HG03064 (cell line): ENCODE measurements at regions not wholly inside any gene's neighbourhood (a gene's known extent, or its start where the extent isn't known, plus 50 kb on each side); places are given as distances from the start of the nearest gene placed in this dataset.

Source experiments
- ATAC-seq: cut with Tn5 transposase; IDR thresholded peaks from one replicate; pipeline ENCODE4 v1.9.1; 2021; ENCODE audit warnings: low read depth; ENCODE audit not compliant: unreplicated experiment

GRCh38 chr2:8522687-8523086, 159.2 kb upstream of the ID2 start:
- no peak for ATAC-seq

DNA sequence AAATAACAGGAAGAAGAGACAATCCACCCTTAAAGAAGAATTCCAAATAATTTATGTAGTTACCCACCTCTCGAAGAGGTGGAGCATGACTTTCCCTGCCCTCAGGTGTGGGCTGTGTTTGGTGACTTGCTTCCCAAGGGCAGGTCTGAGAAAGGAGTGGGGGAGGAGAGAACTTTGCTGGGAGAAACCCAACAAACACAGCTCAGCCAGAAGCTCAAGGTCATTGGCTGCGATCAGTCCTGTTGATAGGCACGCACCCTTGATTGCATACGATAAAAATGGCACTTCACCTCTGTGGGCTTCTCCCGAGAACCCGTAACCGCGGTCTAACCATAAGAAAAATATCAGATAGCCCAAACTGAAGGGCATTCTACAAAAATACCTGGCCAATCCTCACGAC, 157.5 kb upstream of the ID2 start:
- ATAC-seq: no peak

DNA sequence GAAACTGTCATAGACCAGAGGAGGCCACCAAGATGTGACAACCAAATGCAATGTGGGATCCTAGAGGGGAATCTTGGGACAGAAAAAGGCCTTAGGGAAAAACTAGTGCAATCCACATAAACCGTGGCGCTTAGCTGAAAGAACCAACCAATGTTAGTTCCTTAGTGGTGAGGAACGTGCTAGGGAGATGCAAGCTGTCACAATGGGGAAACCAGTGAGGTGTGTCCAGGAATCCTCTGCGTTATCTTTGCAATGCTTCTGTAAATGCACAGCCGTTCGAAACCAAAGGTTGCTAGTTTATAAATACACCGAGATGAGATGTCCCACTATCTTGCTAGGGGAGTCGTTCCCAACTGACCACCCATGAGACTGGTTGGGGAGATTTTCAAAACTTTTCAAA, 157.0 kb upstream of the ID2 start:
- no peak for ATAC-seq

- peak; percentile 2 for ATAC-seq
These were observed 156.6 kb upstream of the ID2 start for GRCh38 chr2:8525236-8525581.

- peak; percentile 52 for ATAC-seq
These were observed 156.1 kb upstream of the ID2 start for GRCh38 chr2:8525582-8526402.

- ATAC-seq: no peak
These were observed 155.5 kb upstream of the ID2 start for GRCh38 chr2:8526403-8526696.

- no peak for ATAC-seq
These were observed 154.8 kb upstream of the ID2 start for GRCh38 chr2:8527031-8527430.

GRCh38 chr2:8527676-8528075, 154.2 kb upstream of the ID2 start:
- no peak for ATAC-seq

DNA sequence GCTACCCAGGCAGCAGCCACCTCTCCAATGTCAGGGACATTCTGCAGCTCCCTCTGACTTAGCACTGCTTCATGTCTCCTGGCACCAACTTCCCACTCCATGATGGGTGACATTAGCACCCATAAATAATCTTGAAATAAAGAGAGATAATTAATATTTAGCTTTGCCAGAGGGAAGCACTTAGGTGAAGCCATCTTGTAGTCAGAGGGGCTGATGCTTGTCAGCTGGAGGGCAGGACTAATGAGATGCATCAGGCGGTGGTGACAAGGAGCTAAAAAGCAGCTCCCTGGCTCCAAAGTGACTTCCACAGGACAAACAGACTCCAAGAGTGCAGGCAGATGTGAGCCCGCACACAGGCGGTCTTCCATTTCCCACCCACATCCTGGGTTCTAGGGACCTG, 153.0 kb upstream of the ID2 start:
- no peak for ATAC-seq

DNA sequence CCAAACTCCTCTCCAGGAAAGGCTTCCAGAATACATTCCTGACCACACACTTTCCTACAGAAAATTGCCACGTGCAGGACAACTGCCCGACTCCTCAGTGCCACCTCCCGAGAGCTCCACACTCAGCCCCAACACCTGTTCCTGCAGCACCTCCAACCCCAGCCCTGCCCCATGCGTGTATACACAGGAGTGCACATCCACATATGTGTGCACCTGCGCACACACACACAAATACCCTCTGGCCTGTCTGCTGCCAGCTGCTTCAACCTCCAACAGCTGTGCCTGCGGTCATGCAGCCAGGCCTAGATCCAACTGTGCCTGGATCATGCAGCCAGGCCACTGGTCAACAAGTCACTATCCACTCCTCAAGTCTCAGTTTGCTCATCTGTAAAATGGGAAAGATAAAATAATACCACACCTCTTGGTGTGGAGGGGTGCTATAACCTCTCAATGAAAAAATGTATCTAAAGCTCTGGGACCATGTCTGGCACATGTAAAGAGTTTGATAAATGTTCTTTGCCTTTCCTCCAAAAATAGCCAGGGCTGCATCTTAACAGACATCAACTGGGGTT, 152.1 kb upstream of the ID2 start:
- no peak for ATAC-seq

DNA sequence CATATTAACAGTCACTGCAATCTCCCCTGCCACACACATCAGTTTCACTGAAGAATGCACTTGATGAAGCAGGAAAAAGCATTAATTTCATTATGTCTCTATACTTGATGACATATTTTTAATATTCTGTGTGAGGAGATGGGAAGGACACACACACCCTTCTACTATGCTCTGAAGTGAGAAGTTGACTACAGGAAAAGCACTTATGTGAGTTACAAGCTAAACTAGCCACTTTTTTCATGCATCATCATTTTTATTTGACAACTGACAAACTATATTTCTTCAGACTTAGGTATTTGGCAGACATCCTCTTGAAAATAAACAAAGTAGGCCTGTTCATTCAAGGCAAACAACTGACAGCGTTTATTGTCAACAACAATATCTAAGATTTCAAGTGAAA, 150.4 kb upstream of the ID2 start:
- no peak for ATAC-seq

DNA sequence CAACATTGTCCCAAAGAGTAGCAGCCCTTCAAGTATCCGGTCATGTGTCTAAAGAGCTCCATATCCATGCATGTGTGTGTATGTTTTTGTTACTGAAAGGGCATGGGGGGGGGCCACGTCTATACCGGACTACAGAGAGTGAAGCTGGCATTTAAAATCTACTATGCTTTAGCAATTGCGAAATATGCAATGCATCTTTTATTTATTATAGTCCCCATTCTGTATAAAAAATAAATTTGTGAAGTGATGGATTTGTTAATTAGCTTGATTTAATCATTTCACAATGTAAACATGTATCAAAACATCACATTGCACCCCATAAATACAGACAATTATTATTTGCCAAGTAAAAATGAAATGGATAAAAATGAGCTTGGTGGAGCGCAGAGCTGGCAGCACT, 149.4 kb upstream of the ID2 start:
- ATAC-seq: no peak

GRCh38 chr2:8533923-8534322, 147.9 kb upstream of the ID2 start:
- no peak for ATAC-seq

- ATAC-seq: no peak
These were observed 147.5 kb upstream of the ID2 start for GRCh38 chr2:8534386-8534728.

- ATAC-seq: no peak
These were observed 147.0 kb upstream of the ID2 start for GRCh38 chr2:8534729-8535468.

GRCh38 chr2:8535469-8535795, 146.4 kb upstream of the ID2 start:
- ATAC-seq: no peak

DNA sequence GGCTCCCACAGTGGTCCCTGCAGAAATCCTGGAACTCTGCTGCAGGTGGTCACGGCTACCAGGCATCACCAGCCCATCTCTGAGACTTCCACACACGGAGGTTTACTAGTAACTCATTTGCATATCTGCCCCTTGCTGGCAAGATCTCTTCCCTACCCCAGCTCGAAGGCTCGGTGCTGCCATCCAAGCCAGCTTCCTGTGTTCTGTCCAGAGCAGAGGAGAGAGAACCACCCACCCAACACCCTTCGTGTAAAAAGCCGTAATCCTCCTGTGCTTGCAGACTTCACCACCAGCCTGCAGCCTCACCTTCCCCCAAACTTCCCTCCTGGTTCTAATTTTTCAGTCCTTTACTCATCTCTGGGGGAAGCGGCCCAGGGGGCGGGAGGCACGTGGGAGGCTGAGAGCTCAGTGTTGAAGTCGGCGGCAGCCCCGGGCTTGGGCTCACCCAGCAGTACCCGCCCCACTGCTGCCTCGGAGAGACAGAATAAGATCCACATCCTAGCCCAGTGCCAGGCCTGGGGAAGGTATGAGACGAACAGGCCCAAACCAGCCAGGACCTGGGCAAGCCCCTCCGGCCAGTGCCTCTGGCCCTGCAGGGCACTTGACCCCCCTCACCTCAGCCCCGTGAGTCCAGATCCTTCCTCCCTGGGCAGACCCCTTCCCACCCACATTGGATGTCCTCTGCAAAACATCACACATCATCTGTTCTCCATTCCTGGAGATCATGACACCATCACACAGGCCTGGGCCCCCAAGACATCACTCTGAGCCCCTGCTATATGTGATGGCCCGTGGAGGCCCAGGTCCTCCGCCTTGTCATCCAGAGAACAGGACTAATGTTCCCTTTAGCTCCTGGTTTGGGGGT, 145.8 kb upstream of the ID2 start:
- ATAC-seq: no peak

DNA sequence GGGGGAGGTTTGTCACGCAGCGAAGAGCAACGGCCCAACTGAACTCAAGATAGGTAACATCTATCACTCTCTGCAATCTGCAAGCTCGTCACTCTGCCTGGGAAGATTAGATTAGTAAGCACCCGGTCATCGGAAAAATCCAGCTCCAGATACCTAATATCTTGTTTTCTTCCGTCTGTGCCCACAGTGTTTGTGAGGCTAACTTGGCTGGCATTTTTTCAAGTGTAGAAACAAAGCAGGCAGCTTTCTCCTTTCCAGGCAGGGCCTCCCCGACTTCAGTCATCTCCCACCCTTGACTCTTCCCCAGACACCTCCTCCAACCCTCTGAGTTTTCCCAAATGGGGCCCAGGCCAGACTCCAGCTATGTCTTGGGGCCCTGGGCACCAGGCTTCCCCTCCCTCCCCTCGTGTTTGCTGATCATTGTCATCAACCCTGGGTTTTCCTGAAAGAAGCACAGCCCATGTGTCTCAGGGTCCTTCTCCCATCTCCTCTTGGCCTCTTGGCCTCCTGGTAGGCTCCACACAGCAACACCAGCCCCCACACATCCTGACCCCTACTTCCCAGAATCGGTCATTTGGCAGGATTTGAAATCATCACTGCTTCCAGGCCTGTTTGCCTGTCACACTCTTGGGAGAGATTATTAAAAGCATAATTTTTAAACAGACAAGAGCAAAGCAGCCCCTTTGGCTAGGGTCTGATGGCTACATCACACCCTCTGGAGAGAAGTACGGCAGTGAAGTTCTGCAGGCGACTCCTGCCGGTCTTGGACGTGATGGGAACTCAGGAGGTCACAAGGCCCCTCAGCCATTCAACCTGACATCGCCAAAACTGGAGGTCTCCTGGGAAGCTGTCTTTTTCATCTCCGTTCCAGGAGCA, 144.9 kb upstream of the ID2 start:
- ATAC-seq: no peak

- no peak for ATAC-seq
These were observed 144.2 kb upstream of the ID2 start for GRCh38 chr2:8537562-8538155.

DNA sequence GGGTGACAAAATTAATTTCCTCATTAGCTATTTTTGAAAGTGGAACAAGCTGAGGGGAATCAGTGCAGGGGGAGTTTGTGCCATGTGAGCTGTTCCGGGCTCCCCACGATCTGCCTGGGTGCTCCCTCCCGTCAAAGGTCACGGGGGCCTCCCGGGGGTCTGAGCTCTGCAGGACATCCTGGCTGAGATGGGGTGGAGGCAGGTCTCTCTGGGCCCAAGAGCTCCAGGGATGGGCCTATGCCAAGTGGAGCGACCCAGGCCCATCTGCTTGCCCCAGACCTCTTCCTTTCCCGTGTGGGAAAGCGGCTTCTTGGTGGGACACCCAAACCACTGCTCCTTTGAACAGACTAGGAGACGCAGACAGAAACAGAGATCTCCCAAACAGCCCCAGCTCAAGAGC, 143.3 kb upstream of the ID2 start:
- no peak for ATAC-seq
